ENCODE measurements at regions not wholly inside any gene's neighbourhood (a gene's known extent, or its start where the extent isn't known, plus 50 kb on each side); places are given as distances from the start of the nearest gene placed in this dataset.

DNA sequence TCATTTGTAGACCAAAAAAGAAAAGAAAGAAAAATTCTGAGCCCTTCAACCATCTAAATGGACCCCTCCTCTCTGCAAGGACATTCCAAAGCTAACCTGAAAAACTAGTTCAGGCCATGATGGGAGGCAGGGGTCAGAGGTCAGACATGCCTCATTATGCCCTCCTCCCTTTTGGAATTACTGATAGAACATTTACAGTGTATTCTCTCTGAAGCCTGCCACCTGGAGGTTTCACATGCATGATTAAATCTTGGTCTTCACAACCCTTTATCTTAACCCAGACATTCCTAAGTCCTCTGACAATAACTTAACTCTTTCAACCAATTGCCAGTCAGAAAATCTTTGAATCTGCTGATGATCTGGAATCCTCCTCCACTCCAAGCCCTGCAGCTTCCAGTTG, 86.0 kb downstream of the SPP2 start:
- TF ChIP-seq, protein P1, sequence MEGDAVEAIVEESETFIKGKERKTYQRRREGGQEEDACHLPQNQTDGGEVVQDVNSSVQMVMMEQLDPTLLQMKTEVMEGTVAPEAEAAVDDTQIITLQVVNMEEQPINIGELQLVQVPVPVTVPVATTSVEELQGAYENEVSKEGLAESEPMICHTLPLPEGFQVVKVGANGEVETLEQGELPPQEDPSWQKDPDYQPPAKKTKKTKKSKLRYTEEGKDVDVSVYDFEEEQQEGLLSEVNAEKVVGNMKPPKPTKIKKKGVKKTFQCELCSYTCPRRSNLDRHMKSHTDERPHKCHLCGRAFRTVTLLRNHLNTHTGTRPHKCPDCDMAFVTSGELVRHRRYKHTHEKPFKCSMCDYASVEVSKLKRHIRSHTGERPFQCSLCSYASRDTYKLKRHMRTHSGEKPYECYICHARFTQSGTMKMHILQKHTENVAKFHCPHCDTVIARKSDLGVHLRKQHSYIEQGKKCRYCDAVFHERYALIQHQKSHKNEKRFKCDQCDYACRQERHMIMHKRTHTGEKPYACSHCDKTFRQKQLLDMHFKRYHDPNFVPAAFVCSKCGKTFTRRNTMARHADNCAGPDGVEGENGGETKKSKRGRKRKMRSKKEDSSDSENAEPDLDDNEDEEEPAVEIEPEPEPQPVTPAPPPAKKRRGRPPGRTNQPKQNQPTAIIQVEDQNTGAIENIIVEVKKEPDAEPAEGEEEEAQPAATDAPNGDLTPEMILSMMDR (IDR thresholded peaks at IDR 0.05), result no peak
- TF ChIP-seq POLR2A (IDR thresholded peaks at IDR 0.05), result no peak

Measured in thyroid gland (tissue), 4 donors.